ENCODE measurements at regions not wholly inside any gene's neighbourhood (a gene's known extent, or its start where the extent isn't known, plus 50 kb on each side); places are given as distances from the start of the nearest gene placed in this dataset.

- TF ChIP-seq, protein P1, sequence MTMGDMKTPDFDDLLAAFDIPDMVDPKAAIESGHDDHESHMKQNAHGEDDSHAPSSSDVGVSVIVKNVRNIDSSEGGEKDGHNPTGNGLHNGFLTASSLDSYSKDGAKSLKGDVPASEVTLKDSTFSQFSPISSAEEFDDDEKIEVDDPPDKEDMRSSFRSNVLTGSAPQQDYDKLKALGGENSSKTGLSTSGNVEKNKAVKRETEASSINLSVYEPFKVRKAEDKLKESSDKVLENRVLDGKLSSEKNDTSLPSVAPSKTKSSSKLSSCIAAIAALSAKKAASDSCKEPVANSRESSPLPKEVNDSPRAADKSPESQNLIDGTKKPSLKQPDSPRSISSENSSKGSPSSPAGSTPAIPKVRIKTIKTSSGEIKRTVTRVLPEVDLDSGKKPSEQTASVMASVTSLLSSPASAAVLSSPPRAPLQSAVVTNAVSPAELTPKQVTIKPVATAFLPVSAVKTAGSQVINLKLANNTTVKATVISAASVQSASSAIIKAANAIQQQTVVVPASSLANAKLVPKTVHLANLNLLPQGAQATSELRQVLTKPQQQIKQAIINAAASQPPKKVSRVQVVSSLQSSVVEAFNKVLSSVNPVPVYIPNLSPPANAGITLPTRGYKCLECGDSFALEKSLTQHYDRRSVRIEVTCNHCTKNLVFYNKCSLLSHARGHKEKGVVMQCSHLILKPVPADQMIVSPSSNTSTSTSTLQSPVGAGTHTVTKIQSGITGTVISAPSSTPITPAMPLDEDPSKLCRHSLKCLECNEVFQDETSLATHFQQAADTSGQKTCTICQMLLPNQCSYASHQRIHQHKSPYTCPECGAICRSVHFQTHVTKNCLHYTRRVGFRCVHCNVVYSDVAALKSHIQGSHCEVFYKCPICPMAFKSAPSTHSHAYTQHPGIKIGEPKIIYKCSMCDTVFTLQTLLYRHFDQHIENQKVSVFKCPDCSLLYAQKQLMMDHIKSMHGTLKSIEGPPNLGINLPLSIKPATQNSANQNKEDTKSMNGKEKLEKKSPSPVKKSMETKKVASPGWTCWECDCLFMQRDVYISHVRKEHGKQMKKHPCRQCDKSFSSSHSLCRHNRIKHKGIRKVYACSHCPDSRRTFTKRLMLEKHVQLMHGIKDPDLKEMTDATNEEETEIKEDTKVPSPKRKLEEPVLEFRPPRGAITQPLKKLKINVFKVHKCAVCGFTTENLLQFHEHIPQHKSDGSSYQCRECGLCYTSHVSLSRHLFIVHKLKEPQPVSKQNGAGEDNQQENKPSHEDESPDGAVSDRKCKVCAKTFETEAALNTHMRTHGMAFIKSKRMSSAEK (CRISPR knock-in tag; IDR thresholded peaks at IDR 0.05; ENCODE audit: borderline replicate concordance) = no peak
- TF ChIP-seq ZNF232 (CRISPR knock-in tag; IDR thresholded peaks at IDR 0.05) = no peak
- no peak for TF ChIP-seq ATF6 (CRISPR knock-in tag; IDR thresholded peaks at IDR 0.05)
- TF ChIP-seq FOXK1 (CRISPR knock-in tag; IDR thresholded peaks at IDR 0.05) = no peak
- TF ChIP-seq TCF7 (CRISPR knock-in tag; IDR thresholded peaks at IDR 0.05; ENCODE audit: low read depth) = no peak
- no peak for TF ChIP-seq JAZF1 (CRISPR knock-in tag; IDR thresholded peaks at IDR 0.05)
- no peak for TF ChIP-seq KAT7 (CRISPR knock-in tag; IDR thresholded peaks at IDR 0.05; ENCODE audit: borderline replicate concordance)
- no peak for TF ChIP-seq ZNF281 (CRISPR knock-in tag; IDR thresholded peaks at IDR 0.05)
- TF ChIP-seq, protein P2, sequence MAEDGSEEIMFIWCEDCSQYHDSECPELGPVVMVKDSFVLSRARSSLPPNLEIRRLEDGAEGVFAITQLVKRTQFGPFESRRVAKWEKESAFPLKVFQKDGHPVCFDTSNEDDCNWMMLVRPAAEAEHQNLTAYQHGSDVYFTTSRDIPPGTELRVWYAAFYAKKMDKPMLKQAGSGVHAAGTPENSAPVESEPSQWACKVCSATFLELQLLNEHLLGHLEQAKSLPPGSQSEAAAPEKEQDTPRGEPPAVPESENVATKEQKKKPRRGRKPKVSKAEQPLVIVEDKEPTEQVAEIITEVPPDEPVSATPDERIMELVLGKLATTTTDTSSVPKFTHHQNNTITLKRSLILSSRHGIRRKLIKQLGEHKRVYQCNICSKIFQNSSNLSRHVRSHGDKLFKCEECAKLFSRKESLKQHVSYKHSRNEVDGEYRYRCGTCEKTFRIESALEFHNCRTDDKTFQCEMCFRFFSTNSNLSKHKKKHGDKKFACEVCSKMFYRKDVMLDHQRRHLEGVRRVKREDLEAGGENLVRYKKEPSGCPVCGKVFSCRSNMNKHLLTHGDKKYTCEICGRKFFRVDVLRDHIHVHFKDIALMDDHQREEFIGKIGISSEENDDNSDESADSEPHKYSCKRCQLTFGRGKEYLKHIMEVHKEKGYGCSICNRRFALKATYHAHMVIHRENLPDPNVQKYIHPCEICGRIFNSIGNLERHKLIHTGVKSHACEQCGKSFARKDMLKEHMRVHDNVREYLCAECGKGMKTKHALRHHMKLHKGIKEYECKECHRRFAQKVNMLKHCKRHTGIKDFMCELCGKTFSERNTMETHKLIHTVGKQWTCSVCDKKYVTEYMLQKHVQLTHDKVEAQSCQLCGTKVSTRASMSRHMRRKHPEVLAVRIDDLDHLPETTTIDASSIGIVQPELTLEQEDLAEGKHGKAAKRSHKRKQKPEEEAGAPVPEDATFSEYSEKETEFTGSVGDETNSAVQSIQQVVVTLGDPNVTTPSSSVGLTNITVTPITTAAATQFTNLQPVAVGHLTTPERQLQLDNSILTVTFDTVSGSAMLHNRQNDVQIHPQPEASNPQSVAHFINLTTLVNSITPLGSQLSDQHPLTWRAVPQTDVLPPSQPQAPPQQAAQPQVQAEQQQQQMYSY (CRISPR knock-in tag; IDR thresholded peaks at IDR 0.05) = no peak
Measured at GRCh38 chr1:67608661-67609576, 76.1 kb upstream of the GADD45A start (continued).

DNA sequence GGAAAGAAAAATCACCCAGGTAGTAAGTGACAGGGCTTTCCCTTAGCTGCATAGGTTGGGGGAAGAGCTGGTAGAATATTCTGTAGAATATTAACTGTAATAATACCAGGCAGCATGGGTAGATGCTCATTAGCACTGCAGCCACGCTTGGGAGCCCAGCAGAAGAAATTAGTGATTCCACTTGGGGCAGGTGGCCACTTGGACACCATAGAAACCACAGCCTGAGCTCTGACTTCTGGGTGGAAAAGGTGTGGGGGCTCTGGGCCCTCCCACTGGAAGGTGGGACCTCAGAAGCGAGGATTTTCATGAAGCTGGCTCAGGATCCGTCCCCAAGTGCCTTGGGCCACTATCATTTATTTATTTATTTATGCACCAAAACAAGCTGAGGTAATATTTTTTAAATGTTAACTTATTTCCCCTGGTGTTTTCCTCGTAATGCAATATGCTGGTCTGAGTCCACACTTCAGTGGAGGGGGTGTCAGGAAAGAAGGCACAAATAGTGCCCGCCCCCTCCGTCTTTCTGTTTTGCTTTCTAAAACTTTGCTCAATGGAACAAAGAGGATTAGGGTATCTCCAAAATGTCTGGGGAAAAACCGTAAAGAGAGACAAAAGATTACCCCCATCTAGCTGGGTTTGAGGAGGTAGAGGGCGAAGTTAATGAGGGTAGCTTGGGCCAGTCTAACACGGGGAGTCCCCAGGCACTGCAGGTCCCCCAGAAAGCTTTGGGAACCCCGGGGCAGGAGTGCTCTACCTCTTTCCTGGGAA, 75.2 kb upstream of the GADD45A start:
- H3K36me3 Mint-ChIP-seq = no peaks in the 10 kb centered on the region
- H3K27ac Mint-ChIP-seq = no peak overlapping the region
- no peaks in the 10 kb centered on the region; the same call in 1 of the 2 replicates for H3K27me3 Mint-ChIP-seq (ENCODE audit: low read depth)
- ChIA-PET POLR2A (no interaction called here), CTCF (interaction anchor here (1.1 to 1.2 kb wide), 2 partner anchors 48 to 157 kb away, joined by 4 to 7 read pairs; no protein-coding TSS in a partner anchor)
- H3K4me1 Mint-ChIP-seq = peaks cover 4% of the 10 kb centered on the region
- H3K9me3 Mint-ChIP-seq = peaks cover 3% of the 10 kb centered on the region
- DNase-seq (ENCODE audit: low spot score) (no peak), ATAC-seq (no peak)
- no peak overlapping the region for H3K4me3 Mint-ChIP-seq
- TF ChIP-seq SOX15 (CRISPR knock-in tag; IDR thresholded peaks at IDR 0.05) (no peak), MYBL2 (CRISPR knock-in tag; IDR thresholded peaks at IDR 0.05) (no peak), SMAD4 (CRISPR knock-in tag; IDR thresholded peaks at IDR 0.05) (no peak), ATF2 (CRISPR knock-in tag; IDR thresholded peaks at IDR 0.05; ENCODE audit: borderline replicate concordance, low read depth) (no peak)
